IMR-90 (cell line): ENCODE measurements at regions not wholly inside any gene's neighbourhood (a gene's known extent, or its start where the extent isn't known, plus 50 kb on each side); places are given as distances from the start of the nearest gene placed in this dataset.

Experiments
- ATAC-seq: fragments of 200-7000 bp; cut with Tn5 transposase; 2 replicates; pipeline ENCODE4 v1.9.1; 2020; ENCODE audit warnings: low read depth, mild to moderate bottlenecking, moderate library complexity
- BruUV-seq: library from RNA; stranded (reverse); fragments of 400-500 nt; replicated peaks from 2 replicates; lab custom pipeline; 2021; lab: Mats Ljungman, UMichigan
- CTCF ChIA-PET: fragments of 300-600 bp; formaldehyde crosslinking; extraction: SDS; loops from one replicate; lab custom pipeline; 2021; ENCODE audit warnings: antibody characterized with exemption; lab: Yijun Ruan, JAX
- POLR2A ChIA-PET: fragments of 300-600 bp; sonication (Branson Sonifier 250); formaldehyde crosslinking; loops from one replicate; lab custom pipeline; 2022; ENCODE audit warnings: antibody characterized with exemption; ENCODE audit not compliant: unreplicated experiment; lab: Charles Lee
- DNase-seq: peaks from one replicate; pipeline ENCODE4 v3.0.0; 2013
- H2AFZ ChIP-seq: replicated peaks from 2 replicates; pipeline ENCODE3; 2013; ENCODE audit warnings: low read length, mild to moderate bottlenecking; ENCODE audit not compliant: poor library complexity
- H2AK5ac ChIP-seq: 2 replicates; pipeline ENCODE4 v1.6.1; 2013; ENCODE audit warnings: low read depth, low read length, inconsistent platforms
- H2AK9ac ChIP-seq: replicated peaks from 2 replicates; pipeline ENCODE3; 2013; ENCODE audit warnings: mild to moderate bottlenecking, low read depth, low read length, moderate library complexity; ENCODE audit not compliant: poor library complexity
- H2BK120ac ChIP-seq: 2 replicates; pipeline ENCODE4 v1.6.1; 2013; ENCODE audit warnings: low read depth, low read length, inconsistent platforms
- H2BK15ac ChIP-seq: 3 replicates; pipeline ENCODE4 v1.6.1; 2013; ENCODE audit warnings: low read depth, low read length, inconsistent platforms
- H2BK20ac ChIP-seq: 2 replicates; pipeline ENCODE4 v1.6.1; 2013; ENCODE audit warnings: low read depth, mild to moderate bottlenecking, inconsistent platforms, low read length, moderate library complexity
- H2BK5ac ChIP-seq: 2 replicates; pipeline ENCODE4 v1.6.1; 2013; ENCODE audit warnings: mild to moderate bottlenecking, low read depth, low read length, inconsistent platforms; ENCODE audit not compliant: poor library complexity, severe bottlenecking
- H3K14ac ChIP-seq: replicated peaks from 2 replicates; pipeline ENCODE4 v1.6.1; 2013; ENCODE audit warnings: low read depth, low read length, inconsistent platforms
- H3K18ac ChIP-seq: 2 replicates; pipeline ENCODE4 v1.6.1; 2013; ENCODE audit warnings: low read depth, low read length, control low read depth
- H3K23ac ChIP-seq: 2 replicates; pipeline ENCODE4 v1.6.1; 2013; ENCODE audit warnings: low read depth, low read length, inconsistent platforms
- H3K27ac ChIP-seq: 2 replicates; pipeline ENCODE4 v1.5.1; 2013; ENCODE audit warnings: mild to moderate bottlenecking, control low read depth, low read length; ENCODE audit not compliant: insufficient read depth
- H3K27me3 ChIP-seq: 2 replicates; pipeline ENCODE4 v1.6.1; 2013; ENCODE audit warnings: low read length; ENCODE audit not compliant: control insufficient read depth, insufficient read depth
- H3K36me3 ChIP-seq: 2 replicates; pipeline ENCODE4 v1.6.1; 2013; ENCODE audit warnings: low read length, mixed read lengths; ENCODE audit not compliant: control insufficient read depth, insufficient read depth
- H3K4ac ChIP-seq: 2 replicates; pipeline ENCODE4 v1.6.1; 2013; ENCODE audit warnings: low read depth, low read length, inconsistent platforms
- H3K4me1 ChIP-seq: 2 replicates; pipeline ENCODE4 v1.6.1; 2013; ENCODE audit warnings: low read length, mixed read lengths; ENCODE audit not compliant: control insufficient read depth, insufficient read depth
- H3K4me2 ChIP-seq: 2 replicates; pipeline ENCODE4 v1.6.1; 2013; ENCODE audit warnings: low read depth, mild to moderate bottlenecking, control low read depth, low read length, moderate library complexity
- H3K4me3 ChIP-seq: 2 replicates; pipeline ENCODE4 v1.5.1; 2013; ENCODE audit warnings: low read depth, mild to moderate bottlenecking, control low read depth, low read length, moderate library complexity; ENCODE audit not compliant: insufficient read depth
- H3K56ac ChIP-seq: 2 replicates; pipeline ENCODE4 v1.6.1; 2013; ENCODE audit warnings: low read length, inconsistent platforms; ENCODE audit not compliant: insufficient read depth; ENCODE audit errors: extremely low read depth
- H3K79me1 ChIP-seq, 2 experiments: 2 replicates each; pipeline ENCODE4 v1.6.1; 2013; ENCODE audit warnings: low read length in 2 of 2, inconsistent platforms in 1 of 2, low read depth in 1 of 2
- H3K9ac ChIP-seq: 2 replicates; pipeline ENCODE4 v1.6.1; 2013; ENCODE audit warnings: low read depth, low read length, control low read depth
- H3K9me1 ChIP-seq: 2 replicates; pipeline ENCODE4 v1.6.1; 2013; ENCODE audit warnings: low read length, inconsistent platforms; ENCODE audit not compliant: insufficient read depth
- H3K9me3 ChIP-seq: 2 replicates; pipeline ENCODE4 v1.6.1; 2013; ENCODE audit warnings: low read length; ENCODE audit not compliant: control insufficient read depth, insufficient read depth
- H4K20me1 ChIP-seq: 2 replicates; pipeline ENCODE4 v1.6.1; 2013; ENCODE audit warnings: low read length, inconsistent platforms; ENCODE audit not compliant: insufficient read depth
- H4K5ac ChIP-seq: 2 replicates; pipeline ENCODE4 v1.6.1; 2013; ENCODE audit warnings: mild to moderate bottlenecking, low read depth, low read length, control low read depth
- H4K8ac ChIP-seq, 2 experiments: 2 replicates each; pipeline ENCODE4 v1.6.1; 2013; ENCODE audit warnings: low read depth in 2 of 2, low read length in 2 of 2, control low read depth in 1 of 2, inconsistent platforms in 1 of 2
- H4K91ac ChIP-seq: 2 replicates; pipeline ENCODE4 v1.6.1; 2013; ENCODE audit warnings: low read depth, low read length, inconsistent platforms; ENCODE audit not compliant: insufficient read depth
- BHLHE40 ChIP-seq: fragments of 150-350 bp; IDR thresholded peaks from 2 replicates; pipeline ENCODE4 v1.6.1; 2016; ENCODE audit warnings: mild to moderate bottlenecking, low read depth, low read length
- CEBPB ChIP-seq: IDR thresholded peaks from 2 replicates; pipeline ENCODE4 v1.6.1; 2012; ENCODE audit warnings: low read depth, low read length, improper control_type of control experiment
- FOS ChIP-seq: fragments of 150-350 bp; IDR thresholded peaks from 2 replicates; pipeline ENCODE4 v1.6.1; 2016; ENCODE audit warnings: low read depth, low read length
- MAZ ChIP-seq: IDR thresholded peaks from 2 replicates; pipeline ENCODE4 v1.6.1; 2012; ENCODE audit warnings: low read depth, mild to moderate bottlenecking, low read length, improper control_type of control experiment, moderate library complexity, borderline replicate concordance
- POLR2A ChIP-seq: IDR thresholded peaks from 2 replicates; pipeline ENCODE4 v1.6.1; 2012; ENCODE audit warnings: mild to moderate bottlenecking, low read depth, low read length
- RAD21 ChIP-seq: IDR thresholded peaks from 2 replicates; pipeline ENCODE4 v1.6.1; 2012; ENCODE audit warnings: low read length, improper control_type of control experiment
- RCOR1 ChIP-seq: IDR thresholded peaks from 2 replicates; pipeline ENCODE4 v1.6.1; 2012; ENCODE audit warnings: mild to moderate bottlenecking, low read length, improper control_type of control experiment; ENCODE audit not compliant: insufficient replicate concordance
- SMC3 ChIP-seq: fragments of 150-350 bp; IDR thresholded peaks from 2 replicates; pipeline ENCODE4 v1.6.1; 2016; ENCODE audit warnings: low read depth, mild to moderate bottlenecking, antibody characterized with exemption, low read length, moderate library complexity
- WGBS, 2 experiments: methylation state at CpG; one replicate each; pipeline versions ENCODE4 v1.1.5 to v1.1.7; 2013; ENCODE audit warnings: missing lambda C conversion rate in 2 of 2; ENCODE audit not compliant: insufficient read length in 1 of 2; ENCODE audit errors: extremely low coverage in 2 of 2; 5-methylcytosine and 5-hydroxymethylcytosine counted together
- dilution Hi-C: fragments of 300-500 bp; cut with HindIII; formaldehyde crosslinking; loops from one replicate; pipeline ENCODE4 v1.14.3; 2018; ENCODE audit warnings: low sequenced_read_pairs; ENCODE audit not compliant: unreplicated experiment
- in situ Hi-C: fragments of 300-500 bp; cut with MboI; formaldehyde crosslinking; loops from 3 replicates; pipeline ENCODE4 v1.14.3; 2019; ENCODE audit warnings: low sequenced_read_pairs, inconsistent platforms, mixed read lengths
- intact Hi-C: fragments of 100-400 bp; cut with micrococcal nuclease; formaldehyde crosslinking; loops from 2 replicates; pipeline ENCODE4 v1.10.0; 2022

GRCh38 chr3:5389057-5389456, 201.6 kb downstream of the EDEM1 start:
- Histone ChIP-seq H3K4me2 (no peak overlapping the region), H3K4me1 (no peaks in the 10 kb centered on the region), H4K91ac (no peak overlapping the region), H2BK20ac (no peak overlapping the region), H3K4ac (no peak overlapping the region), H3K27ac (no peak overlapping the region), H3K27me3 (no peaks in the 10 kb centered on the region), H2BK15ac (no peak overlapping the region), H3K23ac (no peak overlapping the region), H4K5ac (no peak overlapping the region), H3K9ac (no peak overlapping the region), H2BK5ac (no peak overlapping the region), H3K4me3 (no peak overlapping the region), H3K18ac (no peak overlapping the region), H3K36me3 (no peaks in the 10 kb centered on the region), H2AK9ac (no peak overlapping the region), H2BK120ac (no peak overlapping the region), H3K14ac (no peak overlapping the region), H2AFZ (no peak overlapping the region), H3K9me1 (no peaks in the 10 kb centered on the region), H3K56ac (no peak overlapping the region), H3K79me1 (no peaks in the 10 kb centered on the region), H4K20me1 (no peaks in the 10 kb centered on the region), H4K8ac (no peak overlapping the region), H3K9me3 (no peaks in the 10 kb centered on the region; the same call in 1 of the 2 replicates), H2AK5ac (no peak overlapping the region)
- TF ChIP-seq RAD21 = no peak
- no peak for TF ChIP-seq FOS
- TF ChIP-seq BHLHE40 = no peak
- no peak for TF ChIP-seq CEBPB
- no peak for TF ChIP-seq MAZ
- no peak for TF ChIP-seq SMC3
- no peak for TF ChIP-seq RCOR1
- TF ChIP-seq POLR2A = no peak
- intact Hi-C loops (no loop called here), dilution Hi-C loops (no loop called here), in situ Hi-C loops (no loop called here)
- ChIA-PET CTCF (no interaction called here), POLR2A (no interaction called here)
- no CpG with 5 or more reads among the region's 4 CpGs for WGBS, 2 experiments
- ATAC-seq = no peak
- no TSS peak for BruUV-seq
- DNase-seq = no peak
